Suprapubic skin (tissue), 4 donors: ENCODE measurements at regions not wholly inside any gene's neighbourhood (a gene's known extent, or its start where the extent isn't known, plus 50 kb on each side); places are given as distances from the start of the nearest gene placed in this dataset.

Experiments
- DNase-seq, 2 donors: peaks; one replicate each; pipeline ENCODE4 v3.0.0-alpha.2; 2019; ENCODE audit warnings: low spot score in 2 of 2
- H3K27ac ChIP-seq: fragments of 200-600 bp; sonication (generic); one replicate; pipeline ENCODE4 v1.5.1; 2019
- H3K27me3 ChIP-seq: fragments of 200-600 bp; sonication (generic); one replicate; pipeline ENCODE4 v1.5.1; 2019
- H3K36me3 ChIP-seq: fragments of 200-600 bp; sonication (generic); one replicate; pipeline ENCODE4 v1.5.1; 2019
- H3K4me1 ChIP-seq: fragments of 200-600 bp; sonication (generic); one replicate; pipeline ENCODE4 v1.5.1; 2019
- H3K4me3 ChIP-seq: fragments of 200-600 bp; sonication (generic); one replicate; pipeline ENCODE4 v1.5.1; 2019; ENCODE audit warnings: mild to moderate bottlenecking
- H3K9me3 ChIP-seq: fragments of 200-600 bp; sonication (generic); one replicate; pipeline ENCODE4 v1.5.1; 2019
- CTCF ChIP-seq, 2 donors: fragments of 200-600 bp in 1 of 2; fragments of 450-650 bp in 1 of 2; sonication (generic) in 1 of 2; IDR thresholded peaks; one replicate each; pipeline ENCODE4 v1.5.1; 2016 to 2019; ENCODE audit warnings: antibody characterized with exemption in 2 of 2, mild to moderate bottlenecking in 1 of 2, moderate library complexity in 1 of 2
- EP300 ChIP-seq: sonication (generic); formaldehyde crosslinking; IDR thresholded peaks from one replicate; pipeline ENCODE4 v1.6.1; 2017; ENCODE audit warnings: antibody characterized with exemption
- POLR2A ChIP-seq, 2 donors: fragments of 450-650 bp; IDR thresholded peaks; one replicate each; pipeline ENCODE4 v1.6.1; 2017; ENCODE audit warnings: antibody characterized with exemption in 2 of 2, mild to moderate bottlenecking in 2 of 2, moderate library complexity in 2 of 2
- POLR2AphosphoS5 ChIP-seq, 3 donors: sonication (generic); formaldehyde crosslinking; IDR thresholded peaks; one replicate each; pipeline ENCODE4 v1.6.1; 2017; ENCODE audit warnings: antibody characterized with exemption in 3 of 3
- WGBS: methylation state at CpG from one replicate; pipeline ENCODE4 v1.1.5; 2018; 5-methylcytosine and 5-hydroxymethylcytosine counted together

GRCh38 chr2:204138206-204138605, 201.6 kb downstream of the ICOS start:
- TF ChIP-seq EP300 (no peak), POLR2AphosphoS5 (IDR thresholded peaks at IDR 0.05) (no peak), POLR2A (IDR thresholded peaks at IDR 0.05) (no peak), CTCF (IDR thresholded peaks at IDR 0.05) (no peak)
- Histone ChIP-seq H3K36me3 (no peaks in the 10 kb centered on the region), H3K27ac (no peak overlapping the region), H3K4me3 (no peak overlapping the region), H3K27me3 (peaks cover 3% of the 10 kb centered on the region), H3K4me1 (no peaks in the 10 kb centered on the region), H3K9me3 (no peaks in the 10 kb centered on the region)
- WGBS, result 90% methylated on average over 2 of the region's 2 CpGs
- no peak for DNase-seq

- Histone ChIP-seq H3K4me3 (no peak overlapping the region), H3K27ac (no peak overlapping the region), H3K36me3 (no peaks in the 10 kb centered on the region), H3K27me3 (peaks cover 3% of the 10 kb centered on the region), H3K9me3 (no peaks in the 10 kb centered on the region), H3K4me1 (no peaks in the 10 kb centered on the region)
- TF ChIP-seq EP300 (no peak), CTCF (IDR thresholded peaks at IDR 0.05) (no peak), POLR2A (IDR thresholded peaks at IDR 0.05) (no peak), POLR2AphosphoS5 (IDR thresholded peaks at IDR 0.05) (no peak)
- 57% methylated on average over 3 of the region's 3 CpGs for WGBS
- no peak for DNase-seq
Measured at GRCh38 chr2:204140246-204140645, 203.7 kb downstream of the ICOS start.

- no peaks in the 10 kb centered on the region for H3K9me3 ChIP-seq
- H3K4me1 ChIP-seq, result peaks cover 6% of the 10 kb centered on the region
- WGBS, result 87% methylated on average over 14 of the region's 14 CpGs
- no peaks in the 10 kb centered on the region for H3K36me3 ChIP-seq
- no peak overlapping the region for H3K27ac ChIP-seq
- no peaks in the 10 kb centered on the region for H3K27me3 ChIP-seq
- TF ChIP-seq EP300, result no peak
- TF ChIP-seq CTCF (IDR thresholded peaks at IDR 0.05), result no peak
- TF ChIP-seq POLR2AphosphoS5 (IDR thresholded peaks at IDR 0.05), result no peak
- no peak for TF ChIP-seq POLR2A (IDR thresholded peaks at IDR 0.05)
- DNase-seq, result no peak
- no peak overlapping the region for H3K4me3 ChIP-seq
Measured at GRCh38 chr2:204143216-204144014, 206.9 kb downstream of the ICOS start.

GRCh38 chr2:204144492-204144891, 207.9 kb downstream of the ICOS start:
- no peak for DNase-seq
- no peaks in the 10 kb centered on the region for H3K9me3 ChIP-seq
- TF ChIP-seq POLR2A (IDR thresholded peaks at IDR 0.05) (no peak), CTCF (IDR thresholded peaks at IDR 0.05) (no peak), POLR2AphosphoS5 (IDR thresholded peaks at IDR 0.05) (no peak), EP300 (no peak)
- no peaks in the 10 kb centered on the region for H3K36me3 ChIP-seq
- no peak overlapping the region for H3K4me3 ChIP-seq
- H3K27me3 ChIP-seq, result no peaks in the 10 kb centered on the region
- WGBS, result 100% methylated on average over 3 of the region's 3 CpGs
- H3K27ac ChIP-seq, result no peak overlapping the region
- H3K4me1 ChIP-seq, result peaks cover 6% of the 10 kb centered on the region

GRCh38 chr2:204145263-204145751, 208.7 kb downstream of the ICOS start:
- no peak overlapping the region for H3K27ac ChIP-seq
- H3K9me3 ChIP-seq, result no peaks in the 10 kb centered on the region
- H3K4me3 ChIP-seq, result peak overlapping the region; percentile 37
- peak; percentile 79 to 85 for DNase-seq
- H3K36me3 ChIP-seq, result no peaks in the 10 kb centered on the region
- H3K4me1 ChIP-seq, result peaks cover 6% of the 10 kb centered on the region
- 13% methylated on average over 13 of the region's 13 CpGs for WGBS
- H3K27me3 ChIP-seq, result no peaks in the 10 kb centered on the region
- peak; percentile 85 to 90 for TF ChIP-seq CTCF (IDR thresholded peaks at IDR 0.05)
- no peak for TF ChIP-seq POLR2AphosphoS5 (IDR thresholded peaks at IDR 0.05)
